ENCODE measurements at regions not wholly inside any gene's neighbourhood (a gene's known extent, or its start where the extent isn't known, plus 50 kb on each side); places are given as distances from the start of the nearest gene placed in this dataset.
"Not testable (repeated sequence)": the region's sequence is repeated elsewhere in the genome, so short reads cannot be mapped to it uniquely, and the experiment has no call there.

GRCh38 chr6:144744720-144745119, 459.6 kb downstream of the UTRN start:
- no peak for DNase-seq

- no peak for DNase-seq
These were observed 460.3 kb downstream of the UTRN start for GRCh38 chr6:144745439-144745838.

DNA sequence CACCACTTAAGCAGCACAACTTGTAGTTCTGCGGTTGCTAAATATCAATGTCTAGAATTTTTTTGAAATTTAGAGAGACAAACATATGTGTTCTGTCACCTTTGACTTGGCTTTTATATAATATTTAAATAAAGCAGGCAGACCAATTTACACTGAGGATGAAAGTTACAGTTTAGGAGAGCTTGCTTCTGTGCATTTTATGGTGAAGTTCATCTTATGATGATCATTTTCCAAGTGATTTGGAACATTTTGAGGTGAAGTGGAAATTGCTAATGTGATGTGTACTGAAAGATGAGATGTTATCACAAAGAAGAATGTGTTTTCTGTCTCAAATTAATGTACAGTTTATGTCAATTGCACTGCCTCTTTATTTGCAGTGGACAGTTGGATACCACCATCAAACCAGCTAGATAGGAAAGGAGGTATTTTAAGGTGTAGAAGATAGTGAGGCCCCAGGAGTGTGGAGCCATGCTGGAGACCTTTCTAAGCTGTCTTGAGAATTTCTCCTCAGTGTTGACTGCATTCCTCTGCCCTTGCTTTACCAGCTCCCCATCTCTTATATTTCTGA, 461.9 kb downstream of the UTRN start:
- no peak for DNase-seq

DNA sequence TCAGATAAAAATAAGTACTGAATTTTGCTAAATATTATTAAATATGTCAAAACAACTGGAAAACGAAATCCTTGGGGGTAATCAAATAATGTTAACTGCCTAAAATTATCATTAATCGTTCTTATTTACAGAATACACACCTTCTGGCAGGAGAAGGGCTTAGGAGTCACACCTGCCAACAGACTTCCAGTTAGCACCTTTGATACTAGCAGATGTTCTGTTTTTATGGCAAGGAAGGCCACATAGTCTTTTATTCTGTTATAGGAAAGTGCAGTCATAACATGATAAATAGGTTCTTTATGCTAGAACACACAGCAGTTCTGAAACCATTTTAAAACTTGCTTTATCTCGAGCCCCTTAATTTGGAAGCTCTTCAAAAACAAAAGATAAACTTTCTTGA, 464.1 kb downstream of the UTRN start:
- DNase-seq = peak; percentile 54

DNA sequence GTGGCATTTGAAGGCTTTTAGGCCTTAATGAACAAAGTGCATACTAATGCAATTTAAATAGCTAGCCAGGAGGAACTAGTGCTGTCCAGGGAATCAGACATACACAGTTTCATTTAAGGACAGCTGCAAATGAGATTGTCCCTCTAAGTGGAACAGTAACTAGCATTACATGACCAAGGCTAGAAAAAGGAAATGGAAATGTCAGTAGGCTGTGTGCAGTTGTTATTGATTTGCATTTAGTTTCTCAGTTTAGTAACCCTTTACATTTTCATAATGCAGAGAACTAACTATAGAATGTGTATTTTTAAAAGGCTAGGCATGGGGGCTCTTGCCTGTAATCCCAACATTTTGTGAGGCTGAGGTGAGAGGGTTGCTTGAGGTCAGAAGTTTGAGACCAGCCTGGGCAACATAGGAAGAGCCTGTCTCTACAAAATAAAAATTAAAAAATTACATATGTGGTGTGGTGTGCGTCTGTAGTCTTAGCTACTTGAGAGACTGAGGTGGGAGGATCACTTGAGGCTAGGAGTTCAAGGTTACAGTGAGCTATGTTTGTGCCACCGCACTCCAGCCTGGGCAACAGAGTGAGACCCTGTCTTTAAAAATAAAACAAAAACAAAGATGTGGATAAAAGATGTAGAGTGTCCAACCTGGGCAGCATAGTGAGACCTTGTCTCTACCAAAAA, 468.0 kb downstream of the UTRN start:
- no peak for DNase-seq

- no peak for DNase-seq
These were observed 471.3 kb downstream of the UTRN start for GRCh38 chr6:144756469-144756868.

- DNase-seq = no peak
These were observed 472.2 kb downstream of the UTRN start for GRCh38 chr6:144757299-144757698.

- DNase-seq = peak; percentile 23
These were observed 472.6 kb downstream of the UTRN start for GRCh38 chr6:144757730-144758129.

DNA sequence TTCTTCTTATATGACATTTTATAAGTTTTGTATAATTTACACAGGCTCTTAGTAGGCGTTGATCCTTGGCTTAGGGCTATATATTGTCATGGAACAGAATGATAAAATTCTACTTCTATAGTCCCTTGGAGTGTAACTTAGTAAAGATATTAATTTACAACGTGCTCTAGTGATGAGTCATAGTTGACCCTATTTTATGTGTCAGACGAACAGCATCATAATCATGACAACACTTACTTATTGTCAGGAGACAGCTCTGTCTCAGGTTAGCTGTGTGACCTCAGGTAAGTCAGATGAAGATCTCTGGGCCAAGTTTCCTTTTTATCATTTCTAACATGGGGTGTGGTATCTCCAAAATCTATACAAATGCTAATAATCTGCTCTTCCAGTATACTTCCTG, 473.5 kb downstream of the UTRN start:
- DNase-seq = no peak

- DNase-seq = no peak
These were observed 477.3 kb downstream of the UTRN start for GRCh38 chr6:144762469-144762868.

- no peak for DNase-seq
These were observed 481.9 kb downstream of the UTRN start for GRCh38 chr6:144767051-144767450.

- DNase-seq = no peak
These were observed 483.5 kb downstream of the UTRN start for GRCh38 chr6:144768551-144769075.

DNA sequence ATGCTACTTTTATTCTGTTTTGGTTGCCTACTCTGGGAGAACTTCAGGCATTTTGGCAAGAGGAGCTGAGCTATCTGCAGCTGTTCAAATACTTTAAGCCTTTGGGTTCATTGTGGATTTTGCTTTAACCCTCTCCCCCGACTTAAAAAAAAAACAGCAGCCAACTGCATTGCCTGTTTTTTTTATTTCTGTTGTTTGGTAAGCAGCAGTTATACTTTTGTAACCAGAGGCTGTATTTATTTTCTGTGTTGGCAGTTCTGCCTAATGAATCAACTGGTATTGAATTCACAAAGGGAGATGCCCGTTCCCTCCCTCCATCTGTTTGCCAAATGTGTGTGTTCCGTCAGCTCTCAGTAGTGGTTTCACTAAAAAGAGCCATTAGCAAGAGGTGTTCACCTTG, 484.0 kb downstream of the UTRN start:
- peak; percentile 92 for DNase-seq

DNA sequence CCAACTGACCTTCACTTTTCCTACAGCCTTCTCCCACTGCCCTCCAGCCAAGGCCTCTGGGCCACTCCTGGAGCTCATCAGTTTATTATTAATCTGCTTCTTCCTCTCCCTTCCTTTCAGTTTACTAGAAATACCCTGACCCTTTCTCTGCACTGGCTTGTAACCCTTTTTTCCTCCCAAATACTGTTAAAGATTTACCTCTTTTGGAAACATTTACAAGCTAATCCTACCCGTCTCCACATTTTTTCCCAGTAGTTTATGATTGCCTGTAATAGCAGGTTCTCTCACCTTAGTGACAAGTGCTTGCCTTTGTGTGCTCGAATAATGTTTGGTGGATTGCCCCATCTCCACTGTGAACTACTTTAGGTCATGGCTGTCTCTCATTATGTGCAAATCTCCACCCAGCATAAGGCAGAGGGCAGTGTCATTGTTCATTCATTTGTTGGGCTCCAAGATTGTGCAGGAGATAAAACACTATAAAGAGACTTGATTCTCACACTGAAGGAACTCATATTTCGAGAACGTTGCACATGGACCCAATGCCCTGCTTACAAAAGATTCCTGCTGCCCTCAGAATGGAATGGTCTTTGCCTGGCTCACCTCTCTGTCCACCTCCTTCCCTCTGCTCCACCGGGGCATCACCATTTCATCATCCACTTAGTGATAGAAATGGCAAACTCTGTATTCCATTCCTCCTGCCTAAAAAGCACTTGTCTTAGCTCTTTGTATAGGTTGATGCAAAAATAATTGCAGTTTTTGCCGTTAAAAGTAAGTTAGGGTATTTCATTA, 491.1 kb downstream of the UTRN start:
- no peak for DNase-seq

GRCh38 chr6:144777249-144777648, 492.1 kb downstream of the UTRN start:
- no peak for DNase-seq

- no peak for DNase-seq
These were observed 492.9 kb downstream of the UTRN start for GRCh38 chr6:144778056-144778455.

DNA sequence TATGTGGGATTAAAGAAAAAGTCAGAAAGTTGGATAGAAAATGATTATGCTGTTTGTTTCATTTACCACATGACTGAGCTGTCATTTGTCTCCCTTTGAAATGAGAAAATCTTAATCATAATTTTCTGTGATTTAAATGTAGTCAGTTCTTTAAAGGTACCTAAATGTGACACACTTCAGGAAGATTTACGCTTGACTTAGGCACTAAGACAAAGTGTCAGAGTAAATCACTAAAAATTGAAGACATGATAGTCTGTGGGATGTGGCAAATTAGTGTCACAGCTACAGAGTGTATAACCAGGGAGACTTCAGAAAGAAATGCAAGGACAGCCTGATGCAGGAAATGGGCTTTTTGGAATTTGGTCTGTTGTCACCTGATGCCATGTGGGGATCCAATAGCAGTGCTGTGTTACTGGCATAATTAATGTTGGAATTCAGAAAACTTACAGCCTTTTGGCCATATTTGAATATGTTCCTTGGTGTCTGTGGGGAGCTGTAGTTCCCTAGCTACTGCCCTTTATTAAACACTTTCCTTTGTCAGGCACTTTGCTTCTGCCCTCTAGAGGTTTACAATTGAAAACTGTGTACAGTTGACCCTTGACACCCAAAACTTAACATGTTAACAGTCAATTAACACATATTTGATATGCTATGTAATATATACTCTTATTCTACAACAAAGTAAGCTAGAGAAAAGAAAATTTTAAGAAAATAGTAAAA, 493.8 kb downstream of the UTRN start:
- DNase-seq = no peak

- DNase-seq = no peak
These were observed 496.7 kb downstream of the UTRN start for GRCh38 chr6:144781836-144782235.

DNA sequence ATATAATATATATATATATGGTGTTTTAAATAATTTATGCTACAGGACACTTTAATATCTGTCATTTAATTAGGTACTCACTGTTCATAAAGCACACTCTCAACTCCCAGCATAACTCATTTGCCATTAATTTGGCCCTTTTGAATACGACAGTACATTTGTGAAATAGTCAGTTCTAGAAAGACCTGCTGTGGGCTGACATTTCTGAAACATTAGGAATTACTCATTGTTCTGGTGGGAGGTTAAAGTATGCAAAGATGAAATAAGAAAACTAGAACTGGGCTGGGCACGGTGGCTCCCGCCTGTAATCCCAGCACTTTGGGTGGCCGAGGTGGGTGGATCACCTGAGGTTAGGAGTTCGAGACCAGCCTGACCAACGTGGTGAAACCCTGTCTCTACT, 497.5 kb downstream of the UTRN start:
- DNase-seq = no peak

- DNase-seq = no peak
These were observed 499.9 kb downstream of the UTRN start for GRCh38 chr6:144785056-144785455.

DNA sequence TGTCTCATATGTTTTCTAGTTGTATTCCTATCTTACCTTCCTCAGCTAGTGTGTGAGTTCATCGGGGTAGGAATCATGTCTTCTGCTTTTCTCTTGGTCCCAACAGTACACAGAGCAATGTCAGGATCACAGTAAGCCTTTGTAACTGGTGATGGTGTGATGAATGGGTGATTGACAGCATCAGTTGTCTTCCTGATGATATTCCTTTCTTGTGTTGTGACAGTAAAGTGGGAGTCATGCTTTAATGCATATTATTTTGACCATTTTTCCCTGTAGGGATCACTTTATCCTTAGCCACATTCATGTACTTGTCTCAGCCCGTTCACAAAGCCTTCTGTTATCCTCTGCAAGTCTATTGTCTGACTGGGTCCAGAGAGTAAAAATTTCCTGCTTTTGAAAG, 501.7 kb downstream of the UTRN start:
- DNase-seq = no peak

- DNase-seq = no peak
These were observed 508.6 kb downstream of the UTRN start for GRCh38 chr6:144793744-144794143.

GRCh38 chr6:144795022-144795421, 509.9 kb downstream of the UTRN start:
- not testable (repeated sequence) for DNase-seq

Data from NCI-H1092 (cell line).